Naive thymus-derived CD4-positive, alpha-beta T cell (primary cell): ENCODE measurements at regions not wholly inside any gene's neighbourhood (a gene's known extent, or its start where the extent isn't known, plus 50 kb on each side); places are given as distances from the start of the nearest gene placed in this dataset.

ENCODE experiments used
- ATAC-seq: fragments of 150-1000 bp; cut with Tn5 transposase; 2 replicates; pipeline ENCODE4 v1.10.0; 2021; ENCODE audit warnings: mild to moderate bottlenecking, moderate library complexity
- CTCF ChIA-PET: fragments of 350-600 bp; sonication (Branson Sonifier 250); formaldehyde crosslinking; loops from one replicate; lab custom pipeline; 2021; ENCODE audit warnings: antibody characterized with exemption; lab: Charles Lee
- POLR2A ChIA-PET: fragments of 350-600 bp; sonication (Branson Sonifier 250); formaldehyde crosslinking; loops from one replicate; lab custom pipeline; 2021; ENCODE audit warnings: antibody characterized with exemption, inconsistent platforms; lab: Charles Lee
- DNase-seq, 9 donors: peaks; one replicate each; pipeline versions ENCODE4 v3.0.0 to v3.0.0-alpha.2; 2020 to 2022; ENCODE audit warnings: mixed read lengths in 1 of 9
- H3K27ac ChIP-seq: one replicate; pipeline ENCODE4 v1.7.0; 2013; ENCODE audit warnings: mild to moderate bottlenecking, low read depth, low read length, moderate library complexity
- H3K27me3 ChIP-seq, 2 donors: one replicate each; pipeline ENCODE4 v1.7.0; 2013; ENCODE audit warnings: low read length in 2 of 2, mild to moderate bottlenecking in 2 of 2, moderate library complexity in 2 of 2; ENCODE audit not compliant: control insufficient read depth in 2 of 2, insufficient read depth in 2 of 2
- H3K36me3 ChIP-seq, 3 experiments: 1 replicate in 2 of 3; 2 replicates in 1 of 3; pipeline ENCODE4 v1.7.0; 2013; ENCODE audit warnings: low read length in 3 of 3, mild to moderate bottlenecking in 3 of 3, moderate library complexity in 1 of 3; ENCODE audit not compliant: insufficient read depth in 3 of 3, control insufficient read depth in 2 of 3
- H3K4me1 ChIP-seq, 2 donors: one replicate each; pipeline ENCODE4 v1.7.0; 2013; ENCODE audit warnings: low read length in 2 of 2, mild to moderate bottlenecking in 2 of 2, moderate library complexity in 1 of 2; ENCODE audit not compliant: control insufficient read depth in 2 of 2, insufficient read depth in 2 of 2
- H3K4me3 ChIP-seq: 2 replicates; pipeline ENCODE4 v1.7.0; 2013; ENCODE audit warnings: mild to moderate bottlenecking, low read length
- H3K9me3 ChIP-seq, 3 experiments: 1 replicate in 2 of 3; 2 replicates in 1 of 3; pipeline ENCODE4 v1.7.0; 2013; ENCODE audit warnings: low read length in 3 of 3; ENCODE audit not compliant: control insufficient read depth in 2 of 3
- H3K27ac Mint-ChIP-seq, 9 donors: one replicate each; pipeline ENCODE4 v1.8.0; 2020 to 2022; ENCODE audit warnings: mixed read lengths in 9 of 9, mild to moderate bottlenecking in 8 of 9, moderate library complexity in 5 of 9, inconsistent platforms in 2 of 9
- H3K27me3 Mint-ChIP-seq, 5 donors: one replicate each; pipeline ENCODE4 v1.8.0; 2021 to 2022; ENCODE audit warnings: mixed read lengths in 5 of 5, mild to moderate bottlenecking in 1 of 5
- H3K36me3 Mint-ChIP-seq, 5 donors: one replicate each; pipeline ENCODE4 v1.8.0; 2020 to 2022; ENCODE audit warnings: mixed read lengths in 5 of 5, mild to moderate bottlenecking in 3 of 5, inconsistent platforms in 1 of 5
- H3K4me1 Mint-ChIP-seq, 7 donors: one replicate each; pipeline ENCODE4 v1.8.0; 2020 to 2022; ENCODE audit warnings: mixed read lengths in 7 of 7, mild to moderate bottlenecking in 3 of 7, inconsistent platforms in 1 of 7
- H3K4me3 Mint-ChIP-seq, 10 donors: one replicate each; pipeline ENCODE4 v1.8.0; 2020 to 2022; ENCODE audit warnings: mild to moderate bottlenecking in 10 of 10, mixed read lengths in 10 of 10, moderate library complexity in 6 of 10, inconsistent platforms in 2 of 10
- H3K9me3 Mint-ChIP-seq, 11 donors: one replicate each; pipeline ENCODE4 v1.8.0; 2020 to 2022; ENCODE audit warnings: mixed read lengths in 11 of 11, mild to moderate bottlenecking in 4 of 11, inconsistent platforms in 1 of 11, moderate library complexity in 1 of 11
- intact Hi-C, 2 donors: fragments of 100-400 bp; cut with micrococcal nuclease; formaldehyde crosslinking; loops; one replicate each; pipeline ENCODE4 v1.15.1; 2023

- Histone ChIP-seq H3K36me3 (no peaks in the 10 kb centered on the region), H3K4me3 (no peak overlapping the region), H3K27me3 (no peaks in the 10 kb centered on the region), H3K4me1 (no peaks in the 10 kb centered on the region), H3K9me3 (no peaks in the 10 kb centered on the region), H3K27ac (no peak overlapping the region)
- H3K4me1 Mint-ChIP-seq: peaks cover 0 to 1% (median 0%) of the 10 kb centered on the region in 7 donors
- no peak for ATAC-seq
- no peak for DNase-seq
- CTCF ChIA-PET: no interaction called here
- no peak overlapping the region for H3K4me3 Mint-ChIP-seq
- no peak overlapping the region for H3K27ac Mint-ChIP-seq
- intact Hi-C loops: no loop called here
- peaks cover 0 to 8% (median 3%) of the 10 kb centered on the region in 11 donors for H3K9me3 Mint-ChIP-seq
- POLR2A ChIA-PET: no interaction called here
- peaks cover 0 to 33% (median 0%) of the 10 kb centered on the region in 5 donors for H3K27me3 Mint-ChIP-seq
- no peaks in the 10 kb centered on the region for H3K36me3 Mint-ChIP-seq
Observed at GRCh38 chr17:72440961-72441360, 320.1 kb downstream of the SOX9 start.

GRCh38 chr17:72441909-72442308, 321.1 kb downstream of the SOX9 start:
- no peak overlapping the region for H3K4me3 Mint-ChIP-seq
- Histone ChIP-seq H3K4me3 (no peak overlapping the region), H3K4me1 (no peaks in the 10 kb centered on the region), H3K9me3 (no peaks in the 10 kb centered on the region), H3K36me3 (no peaks in the 10 kb centered on the region), H3K27me3 (no peaks in the 10 kb centered on the region), H3K27ac (no peak overlapping the region)
- ChIA-PET CTCF (no interaction called here), POLR2A (no interaction called here)
- intact Hi-C loops: no loop called here
- DNase-seq (no peak), ATAC-seq (no peak)
- H3K27ac Mint-ChIP-seq: no peak overlapping the region
- H3K36me3 Mint-ChIP-seq: no peaks in the 10 kb centered on the region
- H3K27me3 Mint-ChIP-seq: peaks cover 0 to 26% (median 0%) of the 10 kb centered on the region in 5 donors
- H3K9me3 Mint-ChIP-seq: peaks cover 0 to 7% (median 3%) of the 10 kb centered on the region in 11 donors
- H3K4me1 Mint-ChIP-seq: no peaks in the 10 kb centered on the region

GRCh38 chr17:72444517-72445054, 323.8 kb downstream of the SOX9 start:
- no peaks in the 10 kb centered on the region for H3K4me1 ChIP-seq
- DNase-seq: no peak
- no peaks in the 10 kb centered on the region for H3K9me3 ChIP-seq
- no peaks in the 10 kb centered on the region for H3K36me3 Mint-ChIP-seq
- peaks cover 0 to 23% (median 0%) of the 10 kb centered on the region in 5 donors for H3K27me3 Mint-ChIP-seq
- H3K4me3 Mint-ChIP-seq: no peak overlapping the region
- peaks cover 0 to 9% (median 1%) of the 10 kb centered on the region in 11 donors for H3K9me3 Mint-ChIP-seq
- H3K36me3 ChIP-seq: no peaks in the 10 kb centered on the region
- no peaks in the 10 kb centered on the region for H3K4me1 Mint-ChIP-seq
- no peak for ATAC-seq
- ChIA-PET CTCF (no interaction called here), POLR2A (no interaction called here)
- H3K4me3 ChIP-seq: no peak overlapping the region
- H3K27ac Mint-ChIP-seq: no peak overlapping the region
- intact Hi-C loops: no loop called here
- no peak overlapping the region for H3K27ac ChIP-seq
- no peaks in the 10 kb centered on the region for H3K27me3 ChIP-seq

GRCh38 chr17:72445055-72445991, 324.5 kb downstream of the SOX9 start:
- no peaks in the 10 kb centered on the region for H3K36me3 Mint-ChIP-seq
- Histone ChIP-seq H3K27me3 (no peaks in the 10 kb centered on the region), H3K9me3 (no peaks in the 10 kb centered on the region), H3K4me1 (no peaks in the 10 kb centered on the region), H3K27ac (no peak overlapping the region), H3K36me3 (no peaks in the 10 kb centered on the region), H3K4me3 (no peak overlapping the region)
- H3K4me1 Mint-ChIP-seq: no peaks in the 10 kb centered on the region
- intact Hi-C loops: no loop called here
- H3K27me3 Mint-ChIP-seq: peaks cover 0 to 15% (median 0%) of the 10 kb centered on the region in 5 donors
- DNase-seq: no peak
- ChIA-PET CTCF (no interaction called here), POLR2A (no interaction called here)
- no peak overlapping the region for H3K27ac Mint-ChIP-seq
- ATAC-seq: no peak
- no peak overlapping the region for H3K4me3 Mint-ChIP-seq
- H3K9me3 Mint-ChIP-seq: peaks cover 0 to 6% (median 0%) of the 10 kb centered on the region in 11 donors

- intact Hi-C loops: no loop called here
- H3K27ac Mint-ChIP-seq: no peak overlapping the region
- peaks cover 0 to 11% (median 0%) of the 10 kb centered on the region in 11 donors for H3K9me3 Mint-ChIP-seq
- Histone ChIP-seq H3K27me3 (no peaks in the 10 kb centered on the region), H3K27ac (no peak overlapping the region), H3K4me3 (no peak overlapping the region), H3K36me3 (no peaks in the 10 kb centered on the region), H3K4me1 (no peaks in the 10 kb centered on the region), H3K9me3 (no peaks in the 10 kb centered on the region)
- no peaks in the 10 kb centered on the region for H3K36me3 Mint-ChIP-seq
- POLR2A ChIA-PET: no interaction called here
- DNase-seq (no peak), ATAC-seq (no peak)
- CTCF ChIA-PET: no interaction called here
- no peaks in the 10 kb centered on the region for H3K4me1 Mint-ChIP-seq
- peaks cover 0 to 16% (median 0%) of the 10 kb centered on the region in 5 donors for H3K27me3 Mint-ChIP-seq
- H3K4me3 Mint-ChIP-seq: no peak overlapping the region
Observed at GRCh38 chr17:72446118-72446517, 325.3 kb downstream of the SOX9 start.

- no peak overlapping the region for H3K4me3 Mint-ChIP-seq
- no peaks in the 10 kb centered on the region for H3K36me3 ChIP-seq
- DNase-seq: no peak
Observed at GRCh38 chr17:72446525-72447250, 325.9 kb downstream of the SOX9 start.

More at GRCh38 chr17:72446525-72447250, 325.9 kb downstream of the SOX9 start:
- Histone ChIP-seq H3K27me3 (no peaks in the 10 kb centered on the region), H3K9me3 (no peaks in the 10 kb centered on the region), H3K4me3 (no peak overlapping the region), H3K4me1 (no peaks in the 10 kb centered on the region), H3K27ac (no peak overlapping the region)
- no peaks in the 10 kb centered on the region for H3K4me1 Mint-ChIP-seq
- H3K27me3 Mint-ChIP-seq: peaks cover 0 to 12% (median 0%) of the 10 kb centered on the region in 5 donors
- H3K9me3 Mint-ChIP-seq: peaks cover 0 to 11% (median 0%) of the 10 kb centered on the region in 11 donors
- ChIA-PET POLR2A (no interaction called here), CTCF (no interaction called here)
- intact Hi-C loops: no loop called here
- no peak overlapping the region for H3K27ac Mint-ChIP-seq
- H3K36me3 Mint-ChIP-seq: no peaks in the 10 kb centered on the region
- ATAC-seq: no peak
